GM12878 (cell line): ENCODE measurements at regions not wholly inside any gene's neighbourhood (a gene's known extent, or its start where the extent isn't known, plus 50 kb on each side); places are given as distances from the start of the nearest gene placed in this dataset.

Source experiments
- ATF2 ChIP-seq: IDR thresholded peaks from 2 replicates; pipeline ENCODE4 v1.6.1; 2012; ENCODE audit warnings: low read length, inconsistent platforms
- ETV6 ChIP-seq, 2 experiments: fragments of 450-650 bp in 1 of 2; IDR thresholded peaks in 1 of 2; conservative IDR thresholded peaks in 1 of 2; 2 replicates each; pipeline ENCODE4 v1.6.1; 2014; ENCODE audit warnings: antibody characterized with exemption in 1 of 2, borderline replicate concordance in 1 of 2, low read depth in 1 of 2, mild to moderate bottlenecking in 1 of 2, moderate library complexity in 1 of 2
- NR2F1 ChIP-seq: fragments of 450-650 bp; conservative IDR thresholded peaks from 2 replicates; pipeline ENCODE4 v1.6.1; 2017; ENCODE audit warnings: mild to moderate bottlenecking
- RCOR1 ChIP-seq: conservative IDR thresholded peaks from 2 replicates; pipeline ENCODE4 v1.6.1; 2012; ENCODE audit warnings: low read depth, low read length, improper control_type of control experiment
- SP1 ChIP-seq: IDR thresholded peaks from one replicate; pipeline ENCODE4 v1.6.1; 2011; ENCODE audit warnings: low read depth, low read length
- USF1 ChIP-seq: IDR thresholded peaks from 2 replicates; pipeline ENCODE4 v1.6.1; 2011; ENCODE audit warnings: borderline replicate concordance, low read depth, mild to moderate bottlenecking, moderate library complexity, mixed read lengths, low read length; ENCODE audit not compliant: insufficient read depth; ENCODE audit errors: extremely low read length
- TF ChIP-seq, protein P1 (sequence below): fragments of 450-650 bp; IDR thresholded peaks from 2 replicates; pipeline ENCODE4 v1.6.1; 2017; ENCODE audit warnings: mild to moderate bottlenecking, moderate library complexity
- TF ChIP-seq, protein P2 (sequence below): IDR thresholded peaks from 2 replicates; pipeline ENCODE4 v1.6.1; 2012; ENCODE audit warnings: mild to moderate bottlenecking, low read depth, low read length

DNA sequence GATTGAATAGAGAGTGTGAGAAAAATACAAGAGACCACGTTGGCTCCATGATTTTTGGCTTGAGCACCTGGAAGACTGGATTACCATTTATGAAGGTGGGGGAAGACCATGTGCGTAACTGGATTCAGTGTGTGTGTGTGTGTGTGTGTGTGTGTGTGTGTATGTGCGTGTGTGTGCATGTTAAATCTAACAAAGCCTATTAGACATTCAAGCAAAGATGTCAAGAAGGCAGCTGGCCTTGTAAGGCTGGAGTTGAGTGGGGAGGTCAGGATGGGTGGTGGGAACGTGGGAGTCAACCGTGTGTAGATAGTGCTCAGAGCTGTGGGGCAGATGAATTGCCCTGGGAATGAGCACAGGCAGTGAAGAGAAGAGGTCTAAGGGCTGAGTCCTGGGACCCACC lies 293.8 kb upstream of the POU3F1 start (continued):
- TF ChIP-seq RCOR1 (no peak), SP1 (no peak), ETV6 (conservative IDR thresholded peaks at IDR 0.05 in 1 of 2, IDR thresholded peaks at IDR 0.05 in 1 of 2; ENCODE audit: borderline replicate concordance in 1 of 2, low read depth in 1 of 2) (no peak), USF1 (no peak), ATF2 (no peak), NR2F1 (no peak)
- TF ChIP-seq, protein P1, sequence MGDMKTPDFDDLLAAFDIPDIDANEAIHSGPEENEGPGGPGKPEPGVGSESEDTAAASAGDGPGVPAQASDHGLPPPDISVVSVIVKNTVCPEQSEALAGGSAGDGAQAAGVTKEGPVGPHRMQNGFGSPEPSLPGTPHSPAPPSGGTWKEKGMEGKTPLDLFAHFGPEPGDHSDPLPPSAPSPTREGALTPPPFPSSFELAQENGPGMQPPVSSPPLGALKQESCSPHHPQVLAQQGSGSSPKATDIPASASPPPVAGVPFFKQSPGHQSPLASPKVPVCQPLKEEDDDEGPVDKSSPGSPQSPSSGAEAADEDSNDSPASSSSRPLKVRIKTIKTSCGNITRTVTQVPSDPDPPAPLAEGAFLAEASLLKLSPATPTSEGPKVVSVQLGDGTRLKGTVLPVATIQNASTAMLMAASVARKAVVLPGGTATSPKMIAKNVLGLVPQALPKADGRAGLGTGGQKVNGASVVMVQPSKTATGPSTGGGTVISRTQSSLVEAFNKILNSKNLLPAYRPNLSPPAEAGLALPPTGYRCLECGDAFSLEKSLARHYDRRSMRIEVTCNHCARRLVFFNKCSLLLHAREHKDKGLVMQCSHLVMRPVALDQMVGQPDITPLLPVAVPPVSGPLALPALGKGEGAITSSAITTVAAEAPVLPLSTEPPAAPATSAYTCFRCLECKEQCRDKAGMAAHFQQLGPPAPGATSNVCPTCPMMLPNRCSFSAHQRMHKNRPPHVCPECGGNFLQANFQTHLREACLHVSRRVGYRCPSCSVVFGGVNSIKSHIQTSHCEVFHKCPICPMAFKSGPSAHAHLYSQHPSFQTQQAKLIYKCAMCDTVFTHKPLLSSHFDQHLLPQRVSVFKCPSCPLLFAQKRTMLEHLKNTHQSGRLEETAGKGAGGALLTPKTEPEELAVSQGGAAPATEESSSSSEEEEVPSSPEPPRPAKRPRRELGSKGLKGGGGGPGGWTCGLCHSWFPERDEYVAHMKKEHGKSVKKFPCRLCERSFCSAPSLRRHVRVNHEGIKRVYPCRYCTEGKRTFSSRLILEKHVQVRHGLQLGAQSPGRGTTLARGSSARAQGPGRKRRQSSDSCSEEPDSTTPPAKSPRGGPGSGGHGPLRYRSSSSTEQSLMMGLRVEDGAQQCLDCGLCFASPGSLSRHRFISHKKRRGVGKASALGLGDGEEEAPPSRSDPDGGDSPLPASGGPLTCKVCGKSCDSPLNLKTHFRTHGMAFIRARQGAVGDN, result no peak
- TF ChIP-seq, protein P2, sequence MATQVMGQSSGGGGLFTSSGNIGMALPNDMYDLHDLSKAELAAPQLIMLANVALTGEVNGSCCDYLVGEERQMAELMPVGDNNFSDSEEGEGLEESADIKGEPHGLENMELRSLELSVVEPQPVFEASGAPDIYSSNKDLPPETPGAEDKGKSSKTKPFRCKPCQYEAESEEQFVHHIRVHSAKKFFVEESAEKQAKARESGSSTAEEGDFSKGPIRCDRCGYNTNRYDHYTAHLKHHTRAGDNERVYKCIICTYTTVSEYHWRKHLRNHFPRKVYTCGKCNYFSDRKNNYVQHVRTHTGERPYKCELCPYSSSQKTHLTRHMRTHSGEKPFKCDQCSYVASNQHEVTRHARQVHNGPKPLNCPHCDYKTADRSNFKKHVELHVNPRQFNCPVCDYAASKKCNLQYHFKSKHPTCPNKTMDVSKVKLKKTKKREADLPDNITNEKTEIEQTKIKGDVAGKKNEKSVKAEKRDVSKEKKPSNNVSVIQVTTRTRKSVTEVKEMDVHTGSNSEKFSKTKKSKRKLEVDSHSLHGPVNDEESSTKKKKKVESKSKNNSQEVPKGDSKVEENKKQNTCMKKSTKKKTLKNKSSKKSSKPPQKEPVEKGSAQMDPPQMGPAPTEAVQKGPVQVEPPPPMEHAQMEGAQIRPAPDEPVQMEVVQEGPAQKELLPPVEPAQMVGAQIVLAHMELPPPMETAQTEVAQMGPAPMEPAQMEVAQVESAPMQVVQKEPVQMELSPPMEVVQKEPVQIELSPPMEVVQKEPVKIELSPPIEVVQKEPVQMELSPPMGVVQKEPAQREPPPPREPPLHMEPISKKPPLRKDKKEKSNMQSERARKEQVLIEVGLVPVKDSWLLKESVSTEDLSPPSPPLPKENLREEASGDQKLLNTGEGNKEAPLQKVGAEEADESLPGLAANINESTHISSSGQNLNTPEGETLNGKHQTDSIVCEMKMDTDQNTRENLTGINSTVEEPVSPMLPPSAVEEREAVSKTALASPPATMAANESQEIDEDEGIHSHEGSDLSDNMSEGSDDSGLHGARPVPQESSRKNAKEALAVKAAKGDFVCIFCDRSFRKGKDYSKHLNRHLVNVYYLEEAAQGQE, result no peak
